ENCODE measurements at regions not wholly inside any gene's neighbourhood (a gene's known extent, or its start where the extent isn't known, plus 50 kb on each side); places are given as distances from the start of the nearest gene placed in this dataset.

DNA sequence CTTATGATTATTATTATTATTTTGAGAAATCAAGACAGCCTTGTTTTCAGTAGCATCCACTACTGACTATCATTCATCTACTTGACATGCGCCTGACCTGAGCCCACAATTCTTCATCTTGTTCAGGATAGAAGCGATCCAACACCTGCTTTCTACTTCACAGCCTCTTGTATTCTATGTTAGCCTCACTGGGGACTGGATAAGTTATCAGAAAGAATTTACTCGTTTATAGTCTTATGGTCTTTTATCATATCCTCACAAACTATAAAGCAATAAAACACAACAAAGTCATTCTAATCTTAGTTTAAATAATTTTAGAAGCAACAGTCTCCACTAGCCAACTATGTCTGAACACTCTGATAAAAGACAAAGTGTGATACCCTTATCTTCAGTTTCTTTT lies 436.0 kb upstream of the ARGLU1 start:
- Mint-ChIP-seq H3K4me1 (no peaks in the 10 kb centered on the region), H3K27ac (no peak overlapping the region), H3K27me3 (no peaks in the 10 kb centered on the region), H3K9me3 (no peaks in the 10 kb centered on the region), H3K36me3 (ENCODE audit: low read depth) (no peaks in the 10 kb centered on the region), H3K4me3 (no peak overlapping the region)
- no peak for DNase-seq
- CTCF ChIA-PET = no interaction called here
- POLR2A ChIA-PET = no interaction called here

DNA sequence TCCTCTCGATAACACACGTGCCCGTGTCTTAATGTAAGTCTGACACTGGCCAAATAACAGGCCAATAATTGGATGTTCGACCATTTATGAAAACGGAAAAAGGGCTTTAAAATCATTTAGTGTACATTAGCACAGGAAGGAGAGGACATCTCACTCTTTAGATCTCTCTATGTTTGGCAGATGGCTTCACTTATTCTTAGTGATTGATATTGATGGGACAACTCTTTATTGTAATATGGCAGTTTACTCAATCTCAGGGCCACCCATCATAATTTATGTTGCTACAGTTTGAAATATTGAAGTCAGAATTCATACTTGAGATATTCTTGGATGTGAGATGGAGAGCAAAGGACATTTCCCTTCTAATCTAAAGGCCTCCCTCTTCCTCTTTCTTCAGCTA lies 430.7 kb upstream of the ARGLU1 start:
- Mint-ChIP-seq H3K36me3 (ENCODE audit: low read depth) (no peaks in the 10 kb centered on the region), H3K9me3 (no peaks in the 10 kb centered on the region), H3K4me1 (no peaks in the 10 kb centered on the region), H3K27me3 (no peaks in the 10 kb centered on the region), H3K27ac (no peak overlapping the region), H3K4me3 (no peak overlapping the region)
- CTCF ChIA-PET = no interaction called here
- POLR2A ChIA-PET = no interaction called here
- DNase-seq = no peak

DNA sequence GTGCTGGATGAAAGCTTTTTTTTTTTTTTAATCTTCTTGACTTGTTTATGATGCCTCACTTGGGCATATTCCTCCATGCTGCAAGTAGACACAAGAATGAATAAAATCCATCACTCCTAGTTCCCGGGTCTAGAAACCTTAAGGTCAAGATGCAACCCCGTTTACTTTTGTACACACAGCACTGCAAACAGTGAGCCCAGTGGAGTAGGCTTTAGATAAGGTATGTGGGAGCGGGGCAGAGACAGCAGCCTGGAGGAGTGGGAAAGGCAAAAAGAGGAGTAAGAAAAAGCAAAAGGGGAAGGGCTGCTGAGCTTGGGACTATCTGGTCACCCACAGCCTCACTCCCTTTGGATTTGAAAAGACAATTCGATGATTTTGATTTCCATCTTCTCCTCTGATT lies 429.8 kb upstream of the ARGLU1 start:
- Mint-ChIP-seq H3K27me3 (no peaks in the 10 kb centered on the region), H3K4me3 (no peak overlapping the region), H3K9me3 (no peaks in the 10 kb centered on the region), H3K27ac (no peak overlapping the region), H3K4me1 (no peaks in the 10 kb centered on the region), H3K36me3 (ENCODE audit: low read depth) (no peaks in the 10 kb centered on the region)
- ChIA-PET CTCF (no interaction called here), POLR2A (no interaction called here)
- DNase-seq = no peak

DNA sequence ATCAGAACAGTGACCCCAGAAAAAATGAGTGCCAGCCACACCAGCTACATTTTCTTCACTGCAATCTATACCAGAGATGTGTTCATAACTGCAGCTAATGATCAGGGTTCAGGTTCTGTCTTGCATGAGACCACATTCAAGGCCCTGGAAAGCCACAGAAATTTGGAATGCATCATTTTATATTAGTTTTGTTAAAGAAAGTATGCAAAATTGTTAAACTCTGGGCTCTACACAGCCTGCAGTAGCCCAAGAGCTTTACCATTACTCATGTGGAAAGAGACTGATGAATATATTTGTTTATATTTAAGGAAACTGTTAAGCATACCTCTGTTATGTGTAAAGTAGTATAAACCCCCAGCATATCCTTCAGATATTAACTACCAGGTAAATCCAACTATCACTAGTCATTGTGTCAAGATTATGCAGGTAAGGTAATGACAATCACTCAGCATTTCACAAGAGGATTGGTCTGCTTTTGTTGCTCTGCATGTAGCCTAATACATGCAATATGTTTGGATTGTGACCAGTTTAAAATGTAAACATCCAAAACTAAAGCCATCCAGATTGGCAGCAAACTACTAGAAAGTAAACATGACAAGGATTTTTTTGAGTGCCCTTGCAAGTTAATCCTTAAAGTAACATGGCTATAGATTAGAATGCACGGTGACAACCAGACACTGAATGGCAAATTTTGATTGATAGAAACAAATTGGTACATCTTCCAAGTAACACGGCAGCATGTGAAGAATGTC lies 429.1 kb upstream of the ARGLU1 start:
- Mint-ChIP-seq H3K36me3 (ENCODE audit: low read depth) (no peaks in the 10 kb centered on the region), H3K4me1 (no peaks in the 10 kb centered on the region), H3K4me3 (no peak overlapping the region), H3K9me3 (no peaks in the 10 kb centered on the region), H3K27ac (no peak overlapping the region), H3K27me3 (no peaks in the 10 kb centered on the region)
- no peak for DNase-seq
- POLR2A ChIA-PET = no interaction called here
- CTCF ChIA-PET = no interaction called here

DNA sequence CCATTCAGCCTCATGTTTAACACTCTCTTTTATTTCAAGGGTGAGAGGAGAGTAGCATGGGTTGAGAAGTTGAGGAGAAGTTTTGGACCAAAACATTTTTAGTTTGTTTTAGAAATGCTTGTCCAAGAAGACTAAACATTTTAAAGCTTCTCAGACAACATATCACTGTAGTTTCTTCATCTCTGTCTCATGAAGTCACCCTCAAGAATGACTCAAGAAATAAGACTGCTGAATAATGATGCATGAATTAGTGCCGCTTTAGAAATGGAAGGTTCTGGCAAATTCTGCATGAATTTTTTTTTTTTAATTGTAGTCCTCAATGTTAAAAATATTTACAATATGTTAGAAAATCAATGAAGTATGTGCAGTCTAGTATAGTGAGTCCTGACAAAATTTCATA lies 422.7 kb upstream of the ARGLU1 start:
- ChIA-PET CTCF (no interaction called here), POLR2A (no interaction called here)
- H3K27ac Mint-ChIP-seq = no peak overlapping the region

DNA sequence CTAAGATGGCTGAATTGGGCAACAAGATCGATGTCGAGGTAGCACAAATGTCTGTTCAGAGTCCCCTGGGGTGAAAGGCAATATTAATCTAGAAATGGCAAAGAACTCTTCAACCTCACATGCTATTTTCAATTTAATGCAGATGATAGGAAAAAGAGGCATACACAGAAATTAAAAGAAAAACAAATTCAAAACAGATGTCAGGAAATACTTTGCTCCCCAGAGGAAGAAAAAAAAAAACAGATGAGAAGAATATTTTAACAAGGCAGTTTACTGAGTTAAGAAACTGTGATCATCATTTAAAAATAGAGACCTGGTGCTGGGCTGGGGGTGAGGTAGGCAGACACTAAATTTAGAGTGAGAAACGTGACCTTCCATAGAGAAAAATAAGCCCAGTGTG lies 421.9 kb upstream of the ARGLU1 start:
- H3K4me3 Mint-ChIP-seq = no peak overlapping the region
- peaks cover 2% of the 10 kb centered on the region for H3K9me3 Mint-ChIP-seq
- no peak for DNase-seq
- H3K27ac Mint-ChIP-seq = no peak overlapping the region
- no peaks in the 10 kb centered on the region for H3K27me3 Mint-ChIP-seq
- POLR2A ChIA-PET = no interaction called here
- no peaks in the 10 kb centered on the region for H3K4me1 Mint-ChIP-seq
- no peaks in the 10 kb centered on the region for H3K36me3 Mint-ChIP-seq (ENCODE audit: low read depth)
- CTCF ChIA-PET = no interaction called here

More for the DNA sequence above, 422.7 kb upstream of the ARGLU1 start:
- Mint-ChIP-seq H3K4me3 (no peak overlapping the region), H3K27me3 (no peaks in the 10 kb centered on the region), H3K9me3 (peaks cover 2% of the 10 kb centered on the region), H3K36me3 (ENCODE audit: low read depth) (no peaks in the 10 kb centered on the region), H3K4me1 (no peaks in the 10 kb centered on the region)
- no peak for DNase-seq

DNA sequence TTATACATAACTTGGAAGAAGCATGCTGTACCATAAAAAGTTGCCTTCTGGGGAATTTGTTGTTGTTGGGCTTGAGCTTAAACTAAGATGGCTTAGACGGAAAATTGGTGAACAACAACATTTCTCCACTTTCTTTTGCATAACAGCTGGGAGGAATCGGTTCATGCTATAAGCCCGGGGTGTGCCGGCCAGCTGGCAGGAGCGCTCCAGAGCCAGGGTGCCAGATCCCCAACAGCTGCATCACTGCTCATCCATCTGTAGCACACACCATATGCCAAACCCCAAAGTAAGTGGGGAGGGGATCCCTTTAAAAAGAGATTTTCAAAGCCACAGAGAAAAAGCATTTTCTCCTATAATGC lies 419.5 kb upstream of the ARGLU1 start:
- DNase-seq = no peak
- Mint-ChIP-seq H3K27me3 (no peaks in the 10 kb centered on the region), H3K27ac (no peak overlapping the region), H3K4me1 (no peaks in the 10 kb centered on the region), H3K9me3 (peaks cover 2% of the 10 kb centered on the region), H3K36me3 (ENCODE audit: low read depth) (no peaks in the 10 kb centered on the region), H3K4me3 (no peak overlapping the region)
- ChIA-PET POLR2A (no interaction called here), CTCF (no interaction called here)

DNA sequence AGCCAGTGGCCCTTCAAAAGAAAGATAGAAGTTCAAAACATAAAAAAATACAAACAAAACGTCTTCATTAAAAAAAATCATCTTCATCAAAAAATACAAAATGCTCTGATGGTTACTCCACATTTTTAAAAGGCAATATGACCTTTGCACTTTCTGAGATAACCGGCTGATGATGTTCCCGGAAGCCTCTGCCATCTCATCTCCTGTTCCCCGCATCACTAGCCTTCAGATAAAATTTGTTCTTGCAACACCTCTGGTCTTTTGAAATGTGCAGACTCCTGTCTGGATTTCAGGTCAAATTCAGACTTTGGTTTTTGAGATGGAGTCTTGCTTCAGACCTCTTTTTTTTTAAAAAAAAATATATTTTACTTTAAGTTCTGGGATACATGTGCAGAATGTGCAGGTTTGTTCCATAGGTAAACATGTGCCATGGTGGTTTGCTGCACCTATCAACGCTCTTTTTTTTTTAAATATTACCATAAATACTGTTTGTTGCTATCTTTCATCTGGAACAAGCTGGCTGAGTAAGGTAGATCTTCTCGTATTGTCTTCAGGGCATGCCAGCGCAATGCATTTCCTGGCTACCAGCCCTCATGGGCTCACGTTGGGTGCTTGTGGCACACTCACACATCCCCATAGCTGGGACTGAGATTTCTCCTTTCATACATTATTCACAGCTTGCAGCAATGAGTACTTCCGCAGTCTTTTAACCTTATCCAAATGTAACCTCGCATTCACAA lies 418.9 kb upstream of the ARGLU1 start:
- no peak for DNase-seq
- no peaks in the 10 kb centered on the region for H3K36me3 Mint-ChIP-seq (ENCODE audit: low read depth)
- H3K27ac Mint-ChIP-seq = no peak overlapping the region
- H3K27me3 Mint-ChIP-seq = no peaks in the 10 kb centered on the region
- H3K4me1 Mint-ChIP-seq = no peaks in the 10 kb centered on the region
- CTCF ChIA-PET = no interaction called here
- POLR2A ChIA-PET = no interaction called here
- peaks cover 5% of the 10 kb centered on the region for H3K9me3 Mint-ChIP-seq
- H3K4me3 Mint-ChIP-seq = no peak overlapping the region

DNA sequence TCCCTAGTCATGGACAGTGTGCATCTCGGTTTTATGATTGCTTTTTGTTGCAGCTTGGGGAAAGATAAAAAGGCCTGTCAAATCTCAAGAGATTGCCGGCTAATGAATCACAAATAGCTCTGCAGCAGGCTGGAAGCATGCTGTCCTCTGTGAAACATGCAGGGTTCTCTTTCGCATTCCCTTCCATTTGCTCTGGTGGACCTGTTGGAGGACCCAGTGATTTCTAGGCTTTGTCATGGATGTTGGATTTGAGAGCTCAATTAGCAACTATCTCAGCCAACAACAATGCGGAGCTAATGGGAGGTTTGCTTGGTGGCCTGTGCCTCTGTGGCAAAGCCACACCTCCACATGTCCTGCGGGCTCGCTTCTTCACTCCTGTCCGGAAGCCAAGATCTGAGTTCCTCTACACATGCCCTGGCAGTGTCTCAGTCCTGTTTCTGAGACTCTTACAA lies 418.1 kb upstream of the ARGLU1 start:
- H3K4me3 Mint-ChIP-seq = no peak overlapping the region
- H3K27ac Mint-ChIP-seq = no peak overlapping the region
- CTCF ChIA-PET = interaction anchor here (0.7 kb wide), 1 partner anchor 1166 kb away, joined by 3 read pairs; no protein-coding TSS in a partner anchor
- H3K27me3 Mint-ChIP-seq = no peaks in the 10 kb centered on the region
- H3K36me3 Mint-ChIP-seq (ENCODE audit: low read depth) = no peaks in the 10 kb centered on the region
- H3K4me1 Mint-ChIP-seq = no peaks in the 10 kb centered on the region
- DNase-seq = no peak
- peaks cover 5% of the 10 kb centered on the region for H3K9me3 Mint-ChIP-seq
- POLR2A ChIA-PET = no interaction called here

DNA sequence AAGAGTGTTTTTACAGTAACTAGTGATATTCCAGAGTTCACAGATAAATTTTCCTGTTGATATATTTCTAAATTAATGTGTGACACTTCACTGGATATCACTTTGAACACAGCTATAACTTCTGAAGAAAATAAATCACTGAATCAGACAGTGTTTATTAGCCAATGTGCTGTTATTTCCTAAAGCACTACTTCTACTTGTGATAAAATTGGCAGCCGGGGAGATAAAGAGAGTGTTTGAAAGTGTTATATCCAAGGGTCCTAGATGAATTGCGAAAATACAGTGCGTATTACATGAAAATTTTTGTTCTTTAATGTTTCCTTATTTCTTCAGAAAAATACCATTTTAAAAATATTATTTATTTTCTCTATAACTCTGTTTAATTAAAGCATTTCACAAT lies 417.5 kb upstream of the ARGLU1 start:
- Mint-ChIP-seq H3K4me3 (no peak overlapping the region), H3K36me3 (ENCODE audit: low read depth) (no peaks in the 10 kb centered on the region), H3K4me1 (no peaks in the 10 kb centered on the region), H3K9me3 (peaks cover 5% of the 10 kb centered on the region), H3K27ac (no peak overlapping the region), H3K27me3 (no peaks in the 10 kb centered on the region)
- ChIA-PET CTCF (no interaction called here), POLR2A (no interaction called here)
- no peak for DNase-seq

DNA sequence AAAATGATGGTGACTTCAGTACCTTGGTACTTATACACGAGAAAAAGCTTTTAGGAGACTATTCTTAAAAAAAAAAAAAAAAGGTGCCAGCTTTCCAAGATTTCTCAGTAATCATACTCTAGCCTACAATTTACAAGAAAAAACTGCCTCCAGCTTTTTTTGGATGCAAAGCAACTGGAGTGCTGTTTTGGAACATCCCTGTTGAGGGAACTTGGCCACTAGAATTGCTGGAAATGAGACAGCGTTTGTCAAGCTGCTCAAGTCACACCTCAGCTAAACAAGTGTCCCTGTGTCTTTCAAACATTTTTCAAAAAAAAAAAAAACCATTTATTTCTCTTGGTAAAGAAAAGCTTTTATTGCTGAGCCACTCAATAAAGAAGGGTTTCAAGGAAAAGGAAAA lies 413.1 kb upstream of the ARGLU1 start:
- no peaks in the 10 kb centered on the region for H3K27me3 Mint-ChIP-seq
- no peaks in the 10 kb centered on the region for H3K4me1 Mint-ChIP-seq
- ChIA-PET POLR2A (no interaction called here), CTCF (interaction anchor here (1.3 kb wide), 1 partner anchor 10 kb away, joined by 3 read pairs; no protein-coding TSS in a partner anchor)
- H3K36me3 Mint-ChIP-seq (ENCODE audit: low read depth) = no peaks in the 10 kb centered on the region
- no peak overlapping the region for H3K27ac Mint-ChIP-seq
- H3K9me3 Mint-ChIP-seq = peaks cover 3% of the 10 kb centered on the region
- H3K4me3 Mint-ChIP-seq = no peak overlapping the region
- no peak for DNase-seq

DNA sequence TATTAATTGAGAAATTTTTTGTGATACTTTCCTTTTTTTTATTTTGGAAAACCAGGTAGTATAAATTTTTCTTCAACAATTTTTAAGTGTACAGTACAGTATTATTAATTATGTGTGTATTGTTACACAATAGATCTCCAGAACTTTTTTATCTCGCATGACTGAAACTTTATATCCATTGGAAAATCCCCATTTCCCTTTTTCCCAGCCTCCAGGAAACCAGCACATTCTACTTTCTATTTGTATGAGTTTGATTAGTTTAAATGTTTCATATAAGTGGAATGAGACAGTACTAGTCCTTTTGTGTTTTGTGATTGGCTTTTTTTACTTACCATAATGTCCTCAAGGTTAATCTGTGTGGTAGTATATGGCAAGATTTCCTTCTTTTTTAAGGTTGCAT lies 399.5 kb upstream of the ARGLU1 start:
- ChIA-PET CTCF (no interaction called here), POLR2A (no interaction called here)
- Mint-ChIP-seq H3K36me3 (ENCODE audit: low read depth) (no peaks in the 10 kb centered on the region), H3K9me3 (no peaks in the 10 kb centered on the region), H3K4me3 (no peak overlapping the region), H3K4me1 (no peaks in the 10 kb centered on the region), H3K27me3 (no peaks in the 10 kb centered on the region), H3K27ac (no peak overlapping the region)
- no peak for DNase-seq

DNA sequence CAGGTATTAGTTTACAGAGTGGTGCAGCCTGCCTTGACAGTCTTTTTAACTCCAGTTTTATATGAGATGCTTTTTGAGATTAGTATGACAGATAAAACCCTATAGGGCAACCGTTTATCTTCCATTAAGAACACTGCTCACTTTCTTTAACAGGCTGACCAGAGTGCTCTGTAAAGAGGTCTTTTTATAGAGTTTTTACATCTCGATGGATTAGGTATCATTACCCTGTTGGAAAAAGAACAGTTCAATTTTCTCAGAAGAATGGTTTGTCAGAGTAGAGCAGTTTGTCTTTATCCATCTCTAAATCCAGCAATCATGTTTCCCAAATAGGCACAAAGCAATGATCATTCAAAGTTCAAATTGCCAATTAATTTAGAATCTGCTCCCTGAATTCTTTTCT lies 395.2 kb upstream of the ARGLU1 start:
- Mint-ChIP-seq H3K27me3 (no peaks in the 10 kb centered on the region), H3K36me3 (ENCODE audit: low read depth) (no peaks in the 10 kb centered on the region), H3K4me1 (no peaks in the 10 kb centered on the region), H3K9me3 (no peaks in the 10 kb centered on the region), H3K4me3 (no peak overlapping the region), H3K27ac (no peak overlapping the region)
- CTCF ChIA-PET = no interaction called here
- POLR2A ChIA-PET = no interaction called here
- no peak for DNase-seq

DNA sequence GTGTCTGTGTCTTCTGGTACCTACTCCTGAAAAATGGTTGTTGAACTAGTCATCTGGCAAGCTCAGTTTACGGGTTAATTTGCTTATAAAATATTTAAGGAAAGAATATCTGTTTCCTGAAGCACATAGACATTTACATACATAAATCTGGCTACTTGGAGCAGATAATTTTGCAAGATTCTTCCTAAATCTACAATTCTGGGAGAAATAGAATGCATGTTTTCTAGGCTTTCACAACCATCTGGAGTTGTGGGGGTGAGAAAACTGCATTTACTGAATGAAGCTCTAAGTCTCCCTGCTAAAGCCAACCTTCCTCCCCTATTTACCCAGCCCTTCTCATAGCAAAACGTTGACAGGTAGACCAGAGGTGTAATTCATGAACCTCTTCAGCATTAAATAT lies 393.7 kb upstream of the ARGLU1 start:
- POLR2A ChIA-PET = no interaction called here
- no peaks in the 10 kb centered on the region for H3K36me3 Mint-ChIP-seq (ENCODE audit: low read depth)
- no peaks in the 10 kb centered on the region for H3K9me3 Mint-ChIP-seq
- H3K4me3 Mint-ChIP-seq = no peak overlapping the region
- CTCF ChIA-PET = no interaction called here
- H3K27me3 Mint-ChIP-seq = no peaks in the 10 kb centered on the region
- no peak for DNase-seq
- no peaks in the 10 kb centered on the region for H3K4me1 Mint-ChIP-seq
- H3K27ac Mint-ChIP-seq = no peak overlapping the region
